Head of caudate nucleus (tissue), 42 donors: ENCODE measurements at regions not wholly inside any gene's neighbourhood (a gene's known extent, or its start where the extent isn't known, plus 50 kb on each side); places are given as distances from the start of the nearest gene placed in this dataset.
A peak's percentile ranks its signal among the peaks of the same experiment; 100 is the strongest.

ENCODE experiments used
- DNase-seq, 42 donors: peaks; one replicate each; pipeline versions ENCODE4 v3.0.0 to v3.0.0-alpha.2; 2020 to 2021; ENCODE audit warnings: mixed read lengths in 7 of 42
- intact Hi-C: fragments of 100-400 bp; cut with DNase I; formaldehyde crosslinking; loops from one replicate; pipeline ENCODE4 v1.15.0; 2022

DNA sequence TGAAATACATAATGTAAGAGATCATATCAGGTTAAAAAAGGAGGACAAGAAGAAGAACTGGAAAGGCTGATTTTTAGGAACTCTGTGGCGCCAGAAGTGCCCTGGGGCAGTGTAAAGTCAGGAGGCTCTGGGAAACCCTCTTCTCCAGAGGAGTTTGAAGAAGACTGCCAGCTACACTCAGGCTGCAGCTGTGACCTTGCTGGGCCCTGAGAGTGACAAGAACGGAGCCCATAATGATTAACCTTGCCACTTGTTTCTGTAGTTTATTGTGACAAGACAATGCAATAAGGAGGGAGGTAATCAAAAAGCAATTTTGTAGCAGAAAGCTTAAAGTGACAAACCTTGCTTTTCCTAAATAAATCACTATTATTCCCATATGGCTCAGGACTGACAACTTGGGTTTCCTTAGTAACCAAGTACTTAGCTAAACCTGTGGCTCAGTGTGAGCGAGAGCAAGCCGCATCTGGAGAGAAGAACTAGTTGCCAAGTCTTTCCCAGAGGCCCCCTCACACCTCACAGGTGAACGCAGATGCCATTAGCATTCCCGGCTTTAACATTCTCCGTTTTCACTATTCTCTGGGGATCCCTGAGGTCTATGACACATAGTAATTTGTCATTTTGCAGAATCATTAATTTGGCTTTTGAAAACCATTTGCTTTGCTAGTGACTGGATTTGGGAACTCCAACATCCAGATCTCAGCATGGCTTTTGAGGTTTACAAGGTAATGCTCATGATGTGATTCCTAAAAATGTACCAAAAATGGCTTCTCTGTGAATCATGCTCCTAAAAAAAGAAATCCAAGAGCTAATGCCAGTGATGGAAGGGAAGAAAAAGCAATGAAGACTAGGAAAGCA is 115.9 kb downstream of the OMA1 start:
- DNase-seq, result peak in 26 of 42 donors; percentile 7 to 65 (median 26)
- intact Hi-C loops, result no loop called here

DNA sequence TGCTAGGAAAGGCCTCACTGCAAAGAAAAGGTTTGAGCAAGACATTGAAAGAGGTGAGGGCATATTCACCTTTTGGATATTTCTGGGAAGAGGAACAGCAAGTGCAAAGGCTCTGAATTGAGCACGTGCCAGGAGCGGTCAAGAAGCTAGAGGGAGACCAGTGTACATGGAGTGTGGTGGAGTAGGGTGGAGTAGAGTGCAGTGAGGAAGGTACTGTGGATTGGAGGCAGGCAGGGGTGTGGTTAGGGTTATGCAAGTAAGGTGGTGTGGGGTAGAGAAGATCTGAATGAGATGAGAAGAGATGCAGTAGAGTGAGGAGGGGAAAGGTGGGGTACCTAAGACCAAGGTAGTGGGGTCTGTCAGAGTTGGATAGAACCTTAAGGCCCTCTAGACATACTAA is 119.6 kb downstream of the OMA1 start:
- intact Hi-C loops, result no loop called here
- DNase-seq, result no peak

DNA sequence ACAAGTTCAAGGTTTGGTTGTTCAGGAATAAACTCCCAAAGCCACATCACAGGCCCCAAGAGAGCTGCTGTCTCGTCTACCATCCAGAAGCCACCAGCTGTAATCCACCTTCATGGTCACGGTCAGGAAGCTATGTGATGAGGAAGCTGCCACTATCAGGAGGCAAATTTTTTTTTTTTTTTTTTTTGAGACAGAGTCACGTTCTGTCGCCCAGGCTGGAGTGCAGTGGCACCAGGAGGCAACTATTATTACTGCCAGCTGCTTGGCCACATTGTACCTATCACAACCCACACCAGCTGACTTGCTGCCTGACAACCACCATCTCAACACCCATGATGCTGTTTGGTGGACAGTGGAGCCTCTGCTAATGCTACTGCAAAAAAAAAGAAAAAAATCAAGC is 124.1 kb downstream of the OMA1 start:
- no peak for DNase-seq
- intact Hi-C loops, result no loop called here

DNA sequence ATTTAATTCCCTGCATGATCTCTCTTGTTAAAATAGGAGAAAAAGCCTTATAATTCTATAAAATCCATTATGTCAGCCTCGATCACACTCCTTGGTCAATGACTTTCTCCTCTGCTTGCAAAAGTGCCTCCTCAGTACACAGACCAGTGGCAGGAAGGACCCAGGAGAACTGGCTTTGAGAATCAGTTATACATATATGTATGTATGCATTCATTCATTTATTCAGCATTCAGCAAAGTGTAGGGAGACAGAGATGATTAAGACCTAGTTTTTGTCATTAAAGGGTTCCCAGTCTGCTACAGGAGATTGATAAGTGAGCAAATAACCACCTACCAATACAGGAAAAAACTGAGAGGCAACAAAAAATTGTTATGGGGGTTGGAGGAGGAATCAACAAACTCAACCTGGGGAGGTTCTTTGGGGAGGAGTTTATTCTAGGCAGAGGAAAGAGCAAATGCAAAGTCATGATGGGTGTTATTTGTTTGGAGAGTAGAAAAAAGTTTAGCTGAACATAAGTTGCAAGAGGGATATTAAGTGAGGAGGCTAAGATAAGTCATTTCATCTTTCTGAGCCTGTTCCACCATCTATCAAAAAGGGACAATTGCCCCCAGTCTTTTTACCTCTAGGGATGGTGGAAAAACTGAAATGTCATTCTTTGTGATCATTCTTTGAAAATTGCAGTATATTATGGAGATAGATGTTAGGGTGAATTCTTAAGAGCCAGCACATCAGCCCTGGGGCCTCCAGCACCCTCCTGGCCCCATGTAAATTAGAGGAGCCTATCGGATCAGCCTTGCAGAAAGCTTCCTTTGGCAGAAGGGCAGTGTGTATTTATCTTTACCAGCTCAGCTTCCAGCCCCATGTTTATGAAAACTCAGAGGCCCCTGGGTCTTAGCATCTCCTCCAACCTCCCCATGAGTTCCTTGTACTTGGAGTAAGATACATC is 128.0 kb downstream of the OMA1 start:
- intact Hi-C loops, result no loop called here
- no peak for DNase-seq

DNA sequence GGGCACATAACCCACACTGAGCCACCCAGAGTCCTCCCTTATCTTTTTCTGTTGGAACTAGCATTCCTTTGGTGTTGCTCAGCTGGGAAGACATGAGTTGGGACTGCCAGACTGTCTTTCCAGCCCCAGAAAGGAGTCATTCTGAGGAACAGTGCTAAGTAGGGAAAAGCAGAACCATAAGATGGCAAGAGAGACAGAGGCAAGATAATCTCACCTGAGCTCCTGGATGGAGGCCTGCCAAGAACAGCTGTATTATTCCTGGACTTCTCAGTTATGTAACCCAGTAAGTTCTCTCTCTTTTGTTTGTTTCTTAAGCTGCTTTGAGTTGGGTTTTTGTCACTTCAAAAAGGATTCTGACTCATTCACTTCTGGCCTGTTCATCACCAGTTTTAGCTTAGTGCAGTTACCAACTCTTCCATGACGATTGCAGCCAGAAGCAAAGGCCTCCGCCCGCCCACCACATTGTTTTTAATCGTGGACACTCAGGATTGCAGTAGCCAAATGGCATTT is 134.4 kb downstream of the OMA1 start:
- intact Hi-C loops, result no loop called here
- DNase-seq, result no peak

DNA sequence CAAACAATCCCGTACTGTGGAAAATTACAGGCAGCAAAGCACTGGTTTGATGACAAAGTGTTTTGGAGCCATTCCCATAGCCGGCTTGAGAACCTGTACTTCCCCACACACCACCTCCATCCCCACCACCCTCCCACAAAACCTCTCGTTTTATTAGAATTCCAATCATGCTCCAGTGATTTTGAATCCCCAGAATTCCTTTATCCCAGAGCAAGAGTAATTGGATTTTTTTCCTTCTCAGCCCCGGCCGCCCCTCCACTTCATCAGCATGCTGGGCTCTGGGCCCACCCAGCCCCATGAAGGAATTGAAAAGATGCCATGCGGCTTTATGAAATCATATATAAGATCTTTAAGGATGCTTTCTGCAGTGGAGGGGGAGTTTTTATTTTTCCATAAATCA is 136.6 kb downstream of the OMA1 start:
- intact Hi-C loops, result no loop called here
- DNase-seq, result peak in 1 of 42 donors; percentile 10

DNA sequence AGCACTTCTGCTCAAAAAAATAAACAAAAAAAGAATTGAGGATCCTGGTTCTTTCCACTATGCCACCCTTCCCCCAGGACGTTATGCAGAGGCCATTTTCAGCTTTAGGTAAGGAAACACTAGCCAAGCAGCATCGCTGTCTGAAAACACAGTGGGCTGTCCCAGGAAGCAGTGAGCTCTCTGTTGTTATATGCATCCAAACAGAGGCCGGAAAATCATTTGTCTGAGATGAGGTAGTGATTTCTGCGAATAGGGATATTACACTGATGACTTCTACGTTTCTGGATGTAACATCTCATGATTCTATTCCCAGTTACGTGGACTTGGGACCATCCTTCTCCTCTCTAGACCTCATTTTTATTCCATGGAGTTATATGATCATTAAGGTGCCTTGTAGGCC is 137.2 kb downstream of the OMA1 start:
- no peak for DNase-seq
- intact Hi-C loops, result no loop called here

DNA sequence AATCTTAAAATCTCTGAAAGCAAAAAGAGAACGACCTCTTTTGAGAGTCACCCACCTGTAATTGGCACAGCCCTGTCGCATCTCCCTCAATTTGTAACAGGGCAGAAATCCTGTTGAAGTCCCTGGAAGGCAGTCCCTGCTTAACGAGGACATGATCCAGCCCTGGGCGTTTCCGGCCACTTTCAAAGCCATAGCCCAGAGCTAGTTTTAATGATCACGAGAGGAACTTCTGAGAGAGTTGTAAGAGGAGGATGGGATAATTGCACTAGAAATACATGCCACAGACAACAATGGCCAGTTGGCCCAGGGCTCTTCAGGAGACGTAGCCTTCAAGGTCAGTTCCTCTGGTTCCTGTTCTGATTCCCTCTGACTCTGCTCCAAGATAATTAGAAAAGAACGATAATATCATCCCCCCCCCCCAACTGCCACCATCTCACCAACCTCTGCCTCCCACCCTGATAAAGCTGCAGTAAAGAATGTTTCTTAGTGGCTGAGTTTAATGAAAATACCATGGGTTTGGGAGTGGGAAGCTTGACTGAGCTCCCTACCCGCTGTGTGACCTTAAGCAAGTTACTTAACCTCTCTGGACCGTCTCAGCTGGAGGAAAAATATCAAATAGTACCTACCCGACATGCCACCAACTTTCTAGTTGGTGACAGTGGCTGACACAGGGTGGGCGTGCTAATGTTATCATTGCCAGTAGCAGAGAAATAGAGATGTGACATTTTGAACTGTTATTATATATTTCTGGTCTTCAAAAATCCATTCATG is 140.0 kb downstream of the OMA1 start:
- intact Hi-C loops, result no loop called here
- no peak for DNase-seq

DNA sequence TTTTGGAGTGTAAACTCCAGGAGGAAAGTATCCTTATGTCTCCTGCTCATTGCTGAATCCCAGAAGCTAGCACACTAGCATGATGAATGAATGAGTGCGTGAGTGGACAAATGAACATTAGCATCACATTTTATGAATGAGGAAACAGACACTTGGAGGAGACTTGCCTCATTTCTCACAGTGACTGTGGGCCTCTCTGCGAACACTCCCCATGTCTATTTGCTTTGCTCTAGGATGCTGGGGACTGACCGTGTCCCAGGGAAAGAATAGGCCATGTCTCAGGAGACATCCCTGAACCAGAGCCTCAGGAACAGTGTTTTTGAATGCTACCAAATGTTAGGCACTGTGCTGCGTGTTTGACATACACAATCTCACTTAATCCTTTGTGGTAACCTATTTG is 140.9 kb downstream of the OMA1 start:
- DNase-seq, result no peak
- intact Hi-C loops, result no loop called here

DNA sequence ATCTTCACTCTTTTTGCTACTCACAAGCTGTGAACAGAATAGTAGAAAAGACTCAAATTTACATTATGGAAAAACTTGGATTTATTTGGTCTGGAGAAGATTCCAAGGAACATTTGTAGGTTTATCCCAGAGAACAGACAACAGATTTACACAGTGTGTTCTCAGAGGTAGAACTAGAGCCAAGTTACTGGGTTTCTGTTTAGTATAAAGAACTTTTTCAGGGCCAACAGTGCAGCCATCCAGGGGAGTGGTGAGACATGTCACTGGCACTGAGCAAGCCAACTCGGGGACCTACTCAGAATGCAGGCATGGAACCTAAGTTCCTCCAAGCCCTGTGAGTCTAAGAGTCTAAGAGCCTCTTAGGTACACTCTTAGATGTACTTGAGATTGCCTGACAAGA is 142.6 kb downstream of the OMA1 start:
- no peak for DNase-seq
- intact Hi-C loops, result no loop called here

DNA sequence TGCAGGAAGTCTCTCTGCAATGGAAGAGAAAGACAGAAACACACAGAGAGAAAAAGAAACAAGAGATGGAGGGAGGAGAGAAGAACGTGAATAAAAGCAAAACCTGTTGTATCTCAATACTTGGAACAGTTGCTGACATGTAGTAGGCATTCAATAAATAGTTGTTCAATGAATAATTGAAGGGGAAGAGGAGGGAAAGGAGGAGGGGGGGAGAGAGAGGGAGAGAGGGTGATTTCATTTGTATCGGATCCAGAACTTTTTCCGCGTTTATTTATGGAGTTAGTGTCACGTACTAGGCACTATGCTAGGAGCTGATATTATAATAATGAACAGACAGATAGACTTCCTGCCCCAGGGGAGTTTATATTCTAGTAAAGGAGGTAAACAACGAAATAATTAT is 144.1 kb downstream of the OMA1 start:
- DNase-seq, result no peak
- intact Hi-C loops, result no loop called here

DNA sequence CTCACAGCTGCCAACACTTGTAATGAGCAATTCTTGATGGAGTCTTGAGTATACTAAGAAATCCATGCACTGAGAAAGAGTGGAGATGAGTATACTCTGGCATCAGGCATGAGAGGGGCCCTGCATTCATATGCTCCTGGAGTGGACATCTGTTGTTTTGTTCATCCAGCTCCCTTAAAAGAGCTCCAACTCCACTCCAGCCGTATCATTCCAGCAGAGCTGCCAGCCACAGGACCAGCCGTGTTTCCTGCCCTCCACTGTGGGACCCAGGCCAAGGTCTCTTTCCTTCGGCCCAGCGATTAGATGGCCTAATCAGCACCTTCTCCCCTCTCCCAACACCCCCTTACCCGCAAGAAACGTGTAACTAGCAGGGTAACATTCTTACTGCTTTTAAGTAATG is 144.5 kb downstream of the OMA1 start:
- DNase-seq, result no peak
- intact Hi-C loops, result no loop called here

DNA sequence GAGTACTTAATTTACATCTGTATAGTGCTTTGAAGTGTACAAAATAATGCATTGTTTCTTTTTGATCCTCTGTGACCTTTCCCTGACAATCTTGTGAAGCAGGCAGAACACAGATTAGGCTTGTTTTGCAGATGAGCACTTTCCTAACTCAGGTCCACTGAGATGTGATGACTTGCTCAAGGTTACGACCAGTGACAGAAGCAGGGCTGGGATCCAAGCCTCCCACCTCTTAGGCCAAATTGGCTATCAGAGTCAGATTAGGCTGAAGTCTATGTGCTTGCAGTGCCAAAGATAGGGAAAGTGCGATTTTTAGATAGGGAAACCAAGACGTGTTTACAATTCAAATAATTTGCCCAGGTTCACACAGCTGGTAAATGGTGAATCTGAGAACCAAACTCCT is 147.3 kb downstream of the OMA1 start:
- DNase-seq, result no peak
- intact Hi-C loops, result no loop called here

DNA sequence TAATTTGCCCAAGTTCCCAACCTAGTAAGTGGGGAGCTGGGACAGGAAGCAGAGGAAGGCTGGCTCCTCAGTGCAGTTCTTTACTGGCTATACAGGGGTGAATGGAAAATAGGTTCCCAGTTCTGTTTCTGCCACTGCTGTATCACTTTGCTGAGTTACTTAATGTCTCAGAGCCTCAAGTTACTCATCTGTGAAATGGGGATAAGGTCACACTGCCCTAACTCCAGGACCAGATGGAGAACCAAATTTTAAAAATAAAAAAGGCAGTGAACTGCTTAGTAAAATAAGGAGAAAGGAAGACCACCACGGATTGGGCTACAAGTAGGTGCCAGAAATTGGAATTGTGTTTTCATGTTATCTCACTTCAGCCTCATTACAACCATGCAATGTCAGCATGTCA is 147.8 kb downstream of the OMA1 start:
- DNase-seq, result no peak
- intact Hi-C loops, result no loop called here

DNA sequence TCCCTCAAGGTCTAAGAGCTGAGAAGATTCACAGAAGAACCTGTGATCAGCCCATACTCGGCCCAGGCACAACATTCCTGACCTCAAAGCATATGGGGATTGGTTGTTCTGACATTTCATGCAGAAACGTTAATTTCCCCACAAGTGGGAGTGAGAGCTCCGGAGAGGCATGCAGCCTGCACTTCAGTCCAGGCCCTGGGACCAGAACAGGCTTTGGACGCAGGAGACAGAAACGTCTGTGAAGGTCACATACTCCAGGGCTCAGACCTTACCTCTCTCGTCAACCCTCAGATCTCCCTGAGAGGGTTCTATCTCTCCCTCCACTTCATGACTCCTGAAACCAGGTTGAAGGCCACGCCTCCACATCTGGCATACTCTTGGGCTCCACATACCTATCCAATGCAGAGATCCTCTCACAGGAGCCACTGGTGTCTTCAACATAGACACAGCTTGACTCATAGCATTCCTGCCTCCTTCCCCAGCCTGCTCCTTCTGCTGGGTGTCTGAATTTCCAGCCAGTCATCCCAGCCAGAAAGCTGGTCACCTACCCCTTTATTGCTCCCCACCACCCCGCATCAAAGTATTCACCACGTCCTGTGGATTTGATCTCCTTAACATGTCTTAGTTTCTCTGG is 149.2 kb downstream of the OMA1 start:
- DNase-seq, result no peak
- intact Hi-C loops, result no loop called here

DNA sequence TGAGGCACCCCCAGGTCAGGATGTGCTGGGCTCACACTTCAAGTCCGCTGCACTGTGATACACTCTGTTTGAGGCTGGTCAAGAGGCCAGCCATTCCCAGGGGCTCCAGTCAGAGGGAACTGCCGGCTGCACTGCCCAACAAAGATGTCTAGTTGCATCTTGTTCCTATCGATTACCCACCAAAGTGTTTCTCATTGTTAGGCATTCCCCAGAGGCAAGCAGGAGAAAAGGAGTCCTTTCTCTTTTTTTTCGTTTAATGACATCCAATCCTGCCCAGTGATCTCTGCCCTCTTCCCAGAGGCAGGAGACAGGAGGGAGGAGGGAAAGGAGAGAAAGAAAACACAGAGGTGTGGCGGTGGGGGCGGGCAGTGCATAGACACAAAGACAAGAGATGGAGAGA is 150.4 kb downstream of the OMA1 start:
- intact Hi-C loops, result no loop called here
- no peak for DNase-seq

DNA sequence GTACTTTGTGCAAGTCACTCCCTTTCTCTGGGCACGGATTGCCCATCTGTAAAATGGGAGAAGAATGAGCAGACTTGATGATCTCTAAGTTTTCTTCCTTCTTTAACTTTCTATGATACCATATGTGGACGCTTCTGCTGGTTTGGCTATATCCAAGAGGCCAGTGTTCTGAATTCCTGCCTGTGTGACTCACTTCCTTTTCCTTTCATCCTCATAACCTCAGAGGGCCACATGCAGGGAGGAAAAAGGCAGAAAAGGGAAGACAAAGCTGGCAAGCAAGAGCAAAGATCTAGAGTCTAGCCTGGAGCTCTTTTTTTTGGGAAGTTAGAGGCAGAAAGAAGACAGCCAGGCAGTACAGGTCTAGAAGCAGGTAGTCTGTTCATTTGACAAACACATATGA is 151.2 kb downstream of the OMA1 start:
- DNase-seq, result no peak
- intact Hi-C loops, result no loop called here

DNA sequence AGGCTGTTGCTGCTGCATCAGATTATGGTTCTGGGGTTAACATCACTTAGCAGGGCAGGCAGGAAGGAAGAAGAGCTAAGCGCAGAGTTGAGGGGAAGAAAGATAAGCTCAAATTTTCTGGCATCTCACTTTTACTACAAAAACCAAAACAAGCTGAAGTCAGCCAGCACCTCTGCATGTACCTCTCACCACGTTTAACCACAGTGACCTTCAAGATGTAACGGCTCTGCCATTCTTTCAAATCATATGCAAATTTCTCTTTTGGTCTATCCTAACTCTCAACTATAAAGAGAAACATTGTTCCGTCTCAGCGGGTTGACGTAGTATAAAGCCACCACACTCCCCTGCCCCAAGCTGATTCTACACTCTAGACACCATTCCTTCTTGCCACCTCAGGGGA is 154.4 kb downstream of the OMA1 start:
- intact Hi-C loops, result no loop called here

DNA sequence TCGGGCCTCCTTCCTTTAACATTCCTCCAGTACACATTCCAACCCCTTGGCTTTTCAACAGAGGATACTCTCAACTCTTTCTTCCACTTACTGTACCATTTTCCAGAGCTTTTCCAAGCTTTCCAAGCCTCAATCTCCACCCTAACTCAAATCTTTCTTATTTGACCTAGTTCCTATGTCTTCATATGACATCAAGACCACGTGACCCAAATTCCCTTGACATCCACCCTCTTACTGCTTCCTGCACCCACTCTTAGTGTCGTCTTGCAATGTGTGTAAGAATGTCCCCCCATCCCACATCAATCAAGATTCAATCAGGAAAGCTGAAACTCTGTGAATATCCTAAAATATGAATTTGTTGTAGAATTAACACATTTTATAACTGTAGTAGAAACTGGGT is 155.0 kb downstream of the OMA1 start:
- no peak for DNase-seq
- intact Hi-C loops, result no loop called here

More for the DNA sequence above, 154.4 kb downstream of the OMA1 start:
- DNase-seq, result no peak
